IMR-90 (cell line): ENCODE measurements at regions not wholly inside any gene's neighbourhood (a gene's known extent, or its start where the extent isn't known, plus 50 kb on each side); places are given as distances from the start of the nearest gene placed in this dataset.

Source experiments
- ATAC-seq: fragments of 200-7000 bp; cut with Tn5 transposase; 2 replicates; pipeline ENCODE4 v1.9.1; 2020; ENCODE audit warnings: low read depth, mild to moderate bottlenecking, moderate library complexity
- BruUV-seq: library from RNA; stranded (reverse); fragments of 400-500 nt; replicated peaks from 2 replicates; lab custom pipeline; 2021; lab: Mats Ljungman, UMichigan
- CTCF ChIA-PET: fragments of 300-600 bp; formaldehyde crosslinking; extraction: SDS; loops from one replicate; lab custom pipeline; 2021; ENCODE audit warnings: antibody characterized with exemption; lab: Yijun Ruan, JAX
- POLR2A ChIA-PET: fragments of 300-600 bp; sonication (Branson Sonifier 250); formaldehyde crosslinking; loops from one replicate; lab custom pipeline; 2022; ENCODE audit warnings: antibody characterized with exemption; ENCODE audit not compliant: unreplicated experiment; lab: Charles Lee
- DNase-seq: peaks from one replicate; pipeline ENCODE4 v3.0.0; 2013
- H2AFZ ChIP-seq: replicated peaks from 2 replicates; pipeline ENCODE3; 2013; ENCODE audit warnings: low read length, mild to moderate bottlenecking; ENCODE audit not compliant: poor library complexity
- H2AK5ac ChIP-seq: 2 replicates; pipeline ENCODE4 v1.6.1; 2013; ENCODE audit warnings: low read depth, low read length, inconsistent platforms
- H2AK9ac ChIP-seq: replicated peaks from 2 replicates; pipeline ENCODE3; 2013; ENCODE audit warnings: mild to moderate bottlenecking, low read depth, low read length, moderate library complexity; ENCODE audit not compliant: poor library complexity
- H2BK120ac ChIP-seq: 2 replicates; pipeline ENCODE4 v1.6.1; 2013; ENCODE audit warnings: low read depth, low read length, inconsistent platforms
- H2BK15ac ChIP-seq: 3 replicates; pipeline ENCODE4 v1.6.1; 2013; ENCODE audit warnings: low read depth, low read length, inconsistent platforms
- H2BK20ac ChIP-seq: 2 replicates; pipeline ENCODE4 v1.6.1; 2013; ENCODE audit warnings: low read depth, mild to moderate bottlenecking, inconsistent platforms, low read length, moderate library complexity
- H2BK5ac ChIP-seq: 2 replicates; pipeline ENCODE4 v1.6.1; 2013; ENCODE audit warnings: mild to moderate bottlenecking, low read depth, low read length, inconsistent platforms; ENCODE audit not compliant: poor library complexity, severe bottlenecking
- H3K14ac ChIP-seq: replicated peaks from 2 replicates; pipeline ENCODE4 v1.6.1; 2013; ENCODE audit warnings: low read depth, low read length, inconsistent platforms
- H3K18ac ChIP-seq: 2 replicates; pipeline ENCODE4 v1.6.1; 2013; ENCODE audit warnings: low read depth, low read length, control low read depth
- H3K23ac ChIP-seq: 2 replicates; pipeline ENCODE4 v1.6.1; 2013; ENCODE audit warnings: low read depth, low read length, inconsistent platforms
- H3K27ac ChIP-seq: 2 replicates; pipeline ENCODE4 v1.5.1; 2013; ENCODE audit warnings: mild to moderate bottlenecking, control low read depth, low read length; ENCODE audit not compliant: insufficient read depth
- H3K27me3 ChIP-seq: 2 replicates; pipeline ENCODE4 v1.6.1; 2013; ENCODE audit warnings: low read length; ENCODE audit not compliant: control insufficient read depth, insufficient read depth
- H3K36me3 ChIP-seq: 2 replicates; pipeline ENCODE4 v1.6.1; 2013; ENCODE audit warnings: low read length, mixed read lengths; ENCODE audit not compliant: control insufficient read depth, insufficient read depth
- H3K4ac ChIP-seq: 2 replicates; pipeline ENCODE4 v1.6.1; 2013; ENCODE audit warnings: low read depth, low read length, inconsistent platforms
- H3K4me1 ChIP-seq: 2 replicates; pipeline ENCODE4 v1.6.1; 2013; ENCODE audit warnings: low read length, mixed read lengths; ENCODE audit not compliant: control insufficient read depth, insufficient read depth
- H3K4me2 ChIP-seq: 2 replicates; pipeline ENCODE4 v1.6.1; 2013; ENCODE audit warnings: low read depth, mild to moderate bottlenecking, control low read depth, low read length, moderate library complexity
- H3K4me3 ChIP-seq: 2 replicates; pipeline ENCODE4 v1.5.1; 2013; ENCODE audit warnings: low read depth, mild to moderate bottlenecking, control low read depth, low read length, moderate library complexity; ENCODE audit not compliant: insufficient read depth
- H3K56ac ChIP-seq: 2 replicates; pipeline ENCODE4 v1.6.1; 2013; ENCODE audit warnings: low read length, inconsistent platforms; ENCODE audit not compliant: insufficient read depth; ENCODE audit errors: extremely low read depth
- H3K79me1 ChIP-seq, 2 experiments: 2 replicates each; pipeline ENCODE4 v1.6.1; 2013; ENCODE audit warnings: low read length in 2 of 2, inconsistent platforms in 1 of 2, low read depth in 1 of 2
- H3K9ac ChIP-seq: 2 replicates; pipeline ENCODE4 v1.6.1; 2013; ENCODE audit warnings: low read depth, low read length, control low read depth
- H3K9me1 ChIP-seq: 2 replicates; pipeline ENCODE4 v1.6.1; 2013; ENCODE audit warnings: low read length, inconsistent platforms; ENCODE audit not compliant: insufficient read depth
- H3K9me3 ChIP-seq: 2 replicates; pipeline ENCODE4 v1.6.1; 2013; ENCODE audit warnings: low read length; ENCODE audit not compliant: control insufficient read depth, insufficient read depth
- H4K20me1 ChIP-seq: 2 replicates; pipeline ENCODE4 v1.6.1; 2013; ENCODE audit warnings: low read length, inconsistent platforms; ENCODE audit not compliant: insufficient read depth
- H4K5ac ChIP-seq: 2 replicates; pipeline ENCODE4 v1.6.1; 2013; ENCODE audit warnings: mild to moderate bottlenecking, low read depth, low read length, control low read depth
- H4K8ac ChIP-seq, 2 experiments: 2 replicates each; pipeline ENCODE4 v1.6.1; 2013; ENCODE audit warnings: low read depth in 2 of 2, low read length in 2 of 2, control low read depth in 1 of 2, inconsistent platforms in 1 of 2
- H4K91ac ChIP-seq: 2 replicates; pipeline ENCODE4 v1.6.1; 2013; ENCODE audit warnings: low read depth, low read length, inconsistent platforms; ENCODE audit not compliant: insufficient read depth
- CEBPB ChIP-seq: IDR thresholded peaks from 2 replicates; pipeline ENCODE4 v1.6.1; 2012; ENCODE audit warnings: low read depth, low read length, improper control_type of control experiment
- MAZ ChIP-seq: IDR thresholded peaks from 2 replicates; pipeline ENCODE4 v1.6.1; 2012; ENCODE audit warnings: low read depth, mild to moderate bottlenecking, low read length, improper control_type of control experiment, moderate library complexity, borderline replicate concordance
- WGBS, 2 experiments: methylation state at CpG; one replicate each; pipeline versions ENCODE4 v1.1.5 to v1.1.7; 2013; ENCODE audit warnings: missing lambda C conversion rate in 2 of 2; ENCODE audit not compliant: insufficient read length in 1 of 2; ENCODE audit errors: extremely low coverage in 2 of 2; 5-methylcytosine and 5-hydroxymethylcytosine counted together
- dilution Hi-C: fragments of 300-500 bp; cut with HindIII; formaldehyde crosslinking; loops from one replicate; pipeline ENCODE4 v1.14.3; 2018; ENCODE audit warnings: low sequenced_read_pairs; ENCODE audit not compliant: unreplicated experiment
- in situ Hi-C: fragments of 300-500 bp; cut with MboI; formaldehyde crosslinking; loops from 3 replicates; pipeline ENCODE4 v1.14.3; 2019; ENCODE audit warnings: low sequenced_read_pairs, inconsistent platforms, mixed read lengths
- intact Hi-C: fragments of 100-400 bp; cut with micrococcal nuclease; formaldehyde crosslinking; loops from 2 replicates; pipeline ENCODE4 v1.10.0; 2022

DNA sequence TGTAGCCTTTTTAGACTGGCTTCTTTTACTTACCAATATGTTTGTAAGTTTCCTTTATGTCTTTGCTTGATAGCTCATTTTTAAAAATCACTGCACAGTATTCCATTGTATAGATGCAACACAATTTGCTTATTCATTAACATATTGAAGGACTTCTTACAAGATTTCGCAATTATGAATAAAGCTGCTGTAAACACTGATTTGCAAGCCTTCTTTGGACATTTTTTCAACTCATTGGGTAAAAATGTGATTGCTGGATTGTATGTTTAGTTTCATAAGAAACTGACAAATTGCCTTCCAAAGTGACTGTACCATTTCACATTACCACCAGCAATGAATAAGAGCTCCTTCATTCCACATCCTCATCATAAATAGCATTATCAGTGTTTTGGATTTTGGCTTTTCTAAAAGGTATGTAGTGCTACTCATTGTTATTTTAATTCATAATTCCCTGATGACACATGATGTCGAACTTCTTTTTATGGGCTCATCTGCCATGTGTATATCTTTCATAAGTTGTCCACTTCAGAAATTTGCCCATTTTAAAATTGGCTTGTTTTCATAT lies 80.7 kb downstream of the TFAP2B start:
- in situ Hi-C loops (no loop called here), intact Hi-C loops (no loop called here), dilution Hi-C loops (no loop called here)
- WGBS, 2 experiments = no CpG with 5 or more reads among the region's 2 CpGs
- no peak overlapping the region for H4K8ac ChIP-seq
- ATAC-seq (no peak), DNase-seq (peak; percentile 7)
- POLR2A ChIA-PET = no interaction called here
- no peak overlapping the region for H3K4me2 ChIP-seq
- no peaks in the 10 kb centered on the region; the same call in 1 of the 2 replicates for H3K9me3 ChIP-seq
- no peak overlapping the region for H3K56ac ChIP-seq
- H3K4me1 ChIP-seq = no peaks in the 10 kb centered on the region
- no peaks in the 10 kb centered on the region for H3K27me3 ChIP-seq
- H3K27ac ChIP-seq = no peak overlapping the region
- no peaks in the 10 kb centered on the region for H3K9me1 ChIP-seq
- CTCF ChIA-PET = no interaction called here
- no peak overlapping the region for H4K91ac ChIP-seq
- no peak overlapping the region for H2AFZ ChIP-seq
- no peak overlapping the region for H3K9ac ChIP-seq
- H2BK5ac ChIP-seq = no peak overlapping the region
- no peak overlapping the region for H2AK9ac ChIP-seq
- no peak overlapping the region for H2AK5ac ChIP-seq
- no peak overlapping the region for H2BK20ac ChIP-seq
- H3K4me3 ChIP-seq = no peak overlapping the region
- BruUV-seq = no TSS peak
- no peak overlapping the region for H2BK15ac ChIP-seq
- TF ChIP-seq MAZ (no peak), CEBPB (peak; percentile 70)
- H3K79me1 ChIP-seq = no peaks in the 10 kb centered on the region
- no peak overlapping the region for H3K18ac ChIP-seq
- H3K36me3 ChIP-seq = no peaks in the 10 kb centered on the region
- H4K5ac ChIP-seq = no peak overlapping the region
- H3K4ac ChIP-seq = no peak overlapping the region
- H3K14ac ChIP-seq = no peak overlapping the region
- no peak overlapping the region for H3K23ac ChIP-seq
- no peak overlapping the region for H2BK120ac ChIP-seq
- H4K20me1 ChIP-seq = no peaks in the 10 kb centered on the region
